HG03521 (cell line): ENCODE measurements at regions not wholly inside any gene's neighbourhood (a gene's known extent, or its start where the extent isn't known, plus 50 kb on each side); places are given as distances from the start of the nearest gene placed in this dataset.

Experiments
- ATAC-seq: cut with Tn5 transposase; IDR thresholded peaks from one replicate; pipeline ENCODE4 v1.9.1; 2021; ENCODE audit warnings: mild to moderate bottlenecking, moderate library complexity; ENCODE audit not compliant: unreplicated experiment

GRCh38 chr18:54531402-54532065, 59.5 kb upstream of the DYNAP start:
- ATAC-seq = no peak

- ATAC-seq = no peak
These were observed 58.8 kb upstream of the DYNAP start for GRCh38 chr18:54532222-54532621.

GRCh38 chr18:54532962-54533361, 58.1 kb upstream of the DYNAP start:
- no peak for ATAC-seq
